PC-3 (cell line): ENCODE measurements at regions not wholly inside any gene's neighbourhood (a gene's known extent, or its start where the extent isn't known, plus 50 kb on each side); places are given as distances from the start of the nearest gene placed in this dataset.

ENCODE experiments used
- EZH2 ChIP-seq: fragments of 300-600 bp; sonication (generic); IDR thresholded peaks from one replicate; pipeline ENCODE4 v1.6.1; 2017; ENCODE audit warnings: antibody characterized with exemption, mild to moderate bottlenecking, low read length; ENCODE audit not compliant: unreplicated experiment
- EZH2phosphoT487 ChIP-seq: fragments of 300-600 bp; sonication (generic); IDR thresholded peaks from 2 replicates; pipeline ENCODE4 v1.6.1; 2018; ENCODE audit warnings: mild to moderate bottlenecking, antibody characterized with exemption, low read length, borderline replicate concordance
- TF ChIP-seq, protein P1 (sequence below): fragments of 300-600 bp; sonication (generic); conservative IDR thresholded peaks from 2 replicates; pipeline ENCODE4 v1.5.1; 2017; ENCODE audit warnings: antibody characterized with exemption, low read depth, mild to moderate bottlenecking, low read length

DNA sequence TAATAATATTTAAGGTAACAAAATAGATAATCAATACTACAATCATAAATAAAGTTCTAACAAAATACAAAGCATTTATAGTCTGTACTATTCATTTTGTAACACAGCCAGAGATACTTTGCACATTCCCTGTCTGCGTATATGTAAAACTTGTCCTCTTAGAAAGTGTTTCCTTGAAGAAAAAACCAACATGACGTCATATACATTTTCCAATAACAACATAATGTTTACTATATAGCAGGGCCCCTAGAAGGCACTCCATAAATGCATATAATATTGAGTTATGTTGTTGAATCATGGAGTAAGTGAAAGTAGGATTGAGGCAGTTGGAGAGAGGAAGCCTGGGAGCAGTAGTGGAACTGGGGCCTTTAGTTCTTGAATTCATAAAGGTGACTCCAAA, 371.4 kb upstream of the HTR2A start:
- TF ChIP-seq, protein P1, sequence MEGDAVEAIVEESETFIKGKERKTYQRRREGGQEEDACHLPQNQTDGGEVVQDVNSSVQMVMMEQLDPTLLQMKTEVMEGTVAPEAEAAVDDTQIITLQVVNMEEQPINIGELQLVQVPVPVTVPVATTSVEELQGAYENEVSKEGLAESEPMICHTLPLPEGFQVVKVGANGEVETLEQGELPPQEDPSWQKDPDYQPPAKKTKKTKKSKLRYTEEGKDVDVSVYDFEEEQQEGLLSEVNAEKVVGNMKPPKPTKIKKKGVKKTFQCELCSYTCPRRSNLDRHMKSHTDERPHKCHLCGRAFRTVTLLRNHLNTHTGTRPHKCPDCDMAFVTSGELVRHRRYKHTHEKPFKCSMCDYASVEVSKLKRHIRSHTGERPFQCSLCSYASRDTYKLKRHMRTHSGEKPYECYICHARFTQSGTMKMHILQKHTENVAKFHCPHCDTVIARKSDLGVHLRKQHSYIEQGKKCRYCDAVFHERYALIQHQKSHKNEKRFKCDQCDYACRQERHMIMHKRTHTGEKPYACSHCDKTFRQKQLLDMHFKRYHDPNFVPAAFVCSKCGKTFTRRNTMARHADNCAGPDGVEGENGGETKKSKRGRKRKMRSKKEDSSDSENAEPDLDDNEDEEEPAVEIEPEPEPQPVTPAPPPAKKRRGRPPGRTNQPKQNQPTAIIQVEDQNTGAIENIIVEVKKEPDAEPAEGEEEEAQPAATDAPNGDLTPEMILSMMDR: no peak
- TF ChIP-seq EZH2phosphoT487: no peak
- no peak for TF ChIP-seq EZH2
